ENCODE measurements at regions not wholly inside any gene's neighbourhood (a gene's known extent, or its start where the extent isn't known, plus 50 kb on each side); places are given as distances from the start of the nearest gene placed in this dataset.

DNA sequence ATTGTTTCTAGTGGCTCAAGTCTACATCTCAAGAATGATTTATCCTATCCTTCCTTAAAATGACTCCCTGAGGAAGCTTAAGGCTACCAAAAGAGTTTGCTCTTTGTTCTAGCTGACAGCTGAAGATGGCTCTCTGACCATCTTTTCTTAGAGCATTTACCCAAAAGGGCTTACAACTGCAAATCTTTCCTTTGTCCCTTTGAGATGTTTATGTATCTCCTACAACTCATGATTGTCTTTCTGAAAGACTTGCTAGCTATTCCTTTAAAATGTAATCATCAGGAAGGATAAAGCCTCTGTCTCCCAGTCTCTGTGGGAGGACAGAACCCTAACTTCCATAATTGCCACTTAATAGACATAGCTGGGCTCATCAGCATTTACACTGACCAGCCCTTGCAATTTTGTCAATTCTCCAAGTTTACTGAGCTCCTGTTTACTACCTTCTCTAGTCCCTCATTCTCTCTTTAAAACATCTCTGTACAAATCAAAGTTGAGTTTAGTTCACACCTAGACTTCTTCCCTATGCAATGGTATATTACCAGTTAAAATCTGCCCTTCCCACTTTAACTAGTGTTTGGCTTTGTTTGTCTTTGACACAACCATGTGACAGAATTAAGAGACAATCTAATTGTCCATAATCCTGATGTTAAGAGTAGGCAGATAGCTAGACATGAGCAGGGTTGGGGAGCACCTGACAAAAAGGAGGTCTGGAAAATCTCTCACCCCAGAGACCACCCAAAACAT is 188.2 kb downstream of the PTH2R start (continued):
- TF ChIP-seq HDAC2 (IDR thresholded peaks at IDR 0.05; ENCODE audit: borderline replicate concordance in 1 of 2, low read depth in 2 of 2, low read length in 2 of 2) = 0 out of 4 replicates have a peak, but pooled peaks of 1 of the 2 experiments have one; percentile 50
- TF ChIP-seq, protein P1, sequence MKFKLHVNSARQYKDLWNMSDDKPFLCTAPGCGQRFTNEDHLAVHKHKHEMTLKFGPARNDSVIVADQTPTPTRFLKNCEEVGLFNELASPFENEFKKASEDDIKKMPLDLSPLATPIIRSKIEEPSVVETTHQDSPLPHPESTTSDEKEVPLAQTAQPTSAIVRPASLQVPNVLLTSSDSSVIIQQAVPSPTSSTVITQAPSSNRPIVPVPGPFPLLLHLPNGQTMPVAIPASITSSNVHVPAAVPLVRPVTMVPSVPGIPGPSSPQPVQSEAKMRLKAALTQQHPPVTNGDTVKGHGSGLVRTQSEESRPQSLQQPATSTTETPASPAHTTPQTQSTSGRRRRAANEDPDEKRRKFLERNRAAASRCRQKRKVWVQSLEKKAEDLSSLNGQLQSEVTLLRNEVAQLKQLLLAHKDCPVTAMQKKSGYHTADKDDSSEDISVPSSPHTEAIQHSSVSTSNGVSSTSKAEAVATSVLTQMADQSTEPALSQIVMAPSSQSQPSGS (IDR thresholded peaks at IDR 0.05; ENCODE audit: low read length) = no peak
- no peak for TF ChIP-seq GABPA (IDR thresholded peaks at IDR 0.05; ENCODE audit: borderline replicate concordance, insufficient read depth, low read length)
